ENCODE measurements at regions not wholly inside any gene's neighbourhood (a gene's known extent, or its start where the extent isn't known, plus 50 kb on each side); places are given as distances from the start of the nearest gene placed in this dataset.

GRCh38 chr10:128823201-128823600 is 643.8 kb upstream of the MGMT start:
- Histone ChIP-seq H3K4me3 (ENCODE audit: low read length) (no peak overlapping the region), H3K27me3 (ENCODE audit: control insufficient read depth, insufficient read depth, low read length) (no peaks in the 10 kb centered on the region), H3K9me3 (ENCODE audit: control insufficient read depth, low read length) (no peaks in the 10 kb centered on the region), H3K36me3 (ENCODE audit: control insufficient read depth, insufficient read depth, low read length) (no peaks in the 10 kb centered on the region), H3K4me1 (ENCODE audit: control insufficient read depth, insufficient read depth, low read length) (no peaks in the 10 kb centered on the region), H3K9ac (ENCODE audit: low read length) (no peak overlapping the region)

- Histone ChIP-seq H3K36me3 (ENCODE audit: control insufficient read depth, insufficient read depth, low read length) (no peaks in the 10 kb centered on the region), H3K27me3 (ENCODE audit: control insufficient read depth, insufficient read depth, low read length) (no peaks in the 10 kb centered on the region), H3K4me1 (ENCODE audit: control insufficient read depth, insufficient read depth, low read length) (no peaks in the 10 kb centered on the region), H3K9ac (ENCODE audit: low read length) (no peak overlapping the region), H3K4me3 (ENCODE audit: low read length) (no peak overlapping the region), H3K9me3 (ENCODE audit: control insufficient read depth, low read length) (no peaks in the 10 kb centered on the region)
These were observed 641.4 kb upstream of the MGMT start for GRCh38 chr10:128825626-128826025.

GRCh38 chr10:128833671-128834070 is 633.4 kb upstream of the MGMT start:
- no peak overlapping the region for H3K9ac ChIP-seq (ENCODE audit: low read length)
- no peaks in the 10 kb centered on the region for H3K4me1 ChIP-seq (ENCODE audit: control insufficient read depth, insufficient read depth, low read length)
- no peak overlapping the region for H3K4me3 ChIP-seq (ENCODE audit: low read length)
- H3K36me3 ChIP-seq (ENCODE audit: control insufficient read depth, insufficient read depth, low read length), result no peaks in the 10 kb centered on the region
- H3K9me3 ChIP-seq (ENCODE audit: control insufficient read depth, low read length), result no peaks in the 10 kb centered on the region
- H3K27me3 ChIP-seq (ENCODE audit: control insufficient read depth, insufficient read depth, low read length), result no peaks in the 10 kb centered on the region

- Histone ChIP-seq H3K4me3 (ENCODE audit: low read length) (no peak overlapping the region), H3K36me3 (ENCODE audit: control insufficient read depth, insufficient read depth, low read length) (no peaks in the 10 kb centered on the region), H3K9me3 (ENCODE audit: control insufficient read depth, low read length) (no peaks in the 10 kb centered on the region), H3K27me3 (ENCODE audit: control insufficient read depth, insufficient read depth, low read length) (no peaks in the 10 kb centered on the region), H3K9ac (ENCODE audit: low read length) (no peak overlapping the region), H3K4me1 (ENCODE audit: control insufficient read depth, insufficient read depth, low read length) (no peaks in the 10 kb centered on the region)
These were observed 631.7 kb upstream of the MGMT start for GRCh38 chr10:128835361-128835760.

GRCh38 chr10:128837478-128837877 is 629.6 kb upstream of the MGMT start:
- Histone ChIP-seq H3K27me3 (ENCODE audit: control insufficient read depth, insufficient read depth, low read length) (no peaks in the 10 kb centered on the region), H3K9me3 (ENCODE audit: control insufficient read depth, low read length) (no peaks in the 10 kb centered on the region), H3K36me3 (ENCODE audit: control insufficient read depth, insufficient read depth, low read length) (no peaks in the 10 kb centered on the region), H3K4me1 (ENCODE audit: control insufficient read depth, insufficient read depth, low read length) (no peaks in the 10 kb centered on the region), H3K9ac (ENCODE audit: low read length) (no peak overlapping the region), H3K4me3 (ENCODE audit: low read length) (no peak overlapping the region)

- Histone ChIP-seq H3K9ac (ENCODE audit: low read length) (no peak overlapping the region), H3K36me3 (ENCODE audit: control insufficient read depth, insufficient read depth, low read length) (no peaks in the 10 kb centered on the region), H3K4me1 (ENCODE audit: control insufficient read depth, insufficient read depth, low read length) (no peaks in the 10 kb centered on the region), H3K9me3 (ENCODE audit: control insufficient read depth, low read length) (no peaks in the 10 kb centered on the region), H3K27me3 (ENCODE audit: control insufficient read depth, insufficient read depth, low read length) (no peaks in the 10 kb centered on the region), H3K4me3 (ENCODE audit: low read length) (no peak overlapping the region)
These were observed 627.9 kb upstream of the MGMT start for GRCh38 chr10:128839134-128839533.

- Histone ChIP-seq H3K27me3 (ENCODE audit: control insufficient read depth, insufficient read depth, low read length) (no peaks in the 10 kb centered on the region), H3K36me3 (ENCODE audit: control insufficient read depth, insufficient read depth, low read length) (no peaks in the 10 kb centered on the region), H3K4me3 (ENCODE audit: low read length) (no peak overlapping the region), H3K9me3 (ENCODE audit: control insufficient read depth, low read length) (no peaks in the 10 kb centered on the region), H3K4me1 (ENCODE audit: control insufficient read depth, insufficient read depth, low read length) (no peaks in the 10 kb centered on the region), H3K9ac (ENCODE audit: low read length) (no peak overlapping the region)
These were observed 627.3 kb upstream of the MGMT start for GRCh38 chr10:128839701-128840100.

- H3K9ac ChIP-seq (ENCODE audit: low read length), result no peak overlapping the region
- no peaks in the 10 kb centered on the region for H3K36me3 ChIP-seq (ENCODE audit: control insufficient read depth, insufficient read depth, low read length)
- no peaks in the 10 kb centered on the region for H3K9me3 ChIP-seq (ENCODE audit: control insufficient read depth, low read length)
- no peaks in the 10 kb centered on the region for H3K4me1 ChIP-seq (ENCODE audit: control insufficient read depth, insufficient read depth, low read length)
- H3K27me3 ChIP-seq (ENCODE audit: control insufficient read depth, insufficient read depth, low read length), result no peaks in the 10 kb centered on the region
- no peak overlapping the region for H3K4me3 ChIP-seq (ENCODE audit: low read length)
These were observed 623.1 kb upstream of the MGMT start for GRCh38 chr10:128843972-128844371.

GRCh38 chr10:128846927-128847326 is 620.1 kb upstream of the MGMT start:
- Histone ChIP-seq H3K4me1 (ENCODE audit: control insufficient read depth, insufficient read depth, low read length) (no peaks in the 10 kb centered on the region), H3K36me3 (ENCODE audit: control insufficient read depth, insufficient read depth, low read length) (no peaks in the 10 kb centered on the region), H3K27me3 (ENCODE audit: control insufficient read depth, insufficient read depth, low read length) (no peaks in the 10 kb centered on the region), H3K4me3 (ENCODE audit: low read length) (no peak overlapping the region), H3K9me3 (ENCODE audit: control insufficient read depth, low read length) (no peaks in the 10 kb centered on the region), H3K9ac (ENCODE audit: low read length) (no peak overlapping the region)

- Histone ChIP-seq H3K36me3 (ENCODE audit: control insufficient read depth, insufficient read depth, low read length) (no peaks in the 10 kb centered on the region), H3K4me3 (ENCODE audit: low read length) (no peak overlapping the region), H3K9ac (ENCODE audit: low read length) (no peak overlapping the region), H3K4me1 (ENCODE audit: control insufficient read depth, insufficient read depth, low read length) (no peaks in the 10 kb centered on the region), H3K9me3 (ENCODE audit: control insufficient read depth, low read length) (no peaks in the 10 kb centered on the region), H3K27me3 (ENCODE audit: control insufficient read depth, insufficient read depth, low read length) (no peaks in the 10 kb centered on the region)
These were observed 618.2 kb upstream of the MGMT start for GRCh38 chr10:128848810-128849209.

GRCh38 chr10:128850647-128851046 is 616.4 kb upstream of the MGMT start:
- H3K9ac ChIP-seq (ENCODE audit: low read length), result no peak overlapping the region
- H3K36me3 ChIP-seq (ENCODE audit: control insufficient read depth, insufficient read depth, low read length), result no peaks in the 10 kb centered on the region
- no peaks in the 10 kb centered on the region for H3K27me3 ChIP-seq (ENCODE audit: control insufficient read depth, insufficient read depth, low read length)
- no peak overlapping the region for H3K4me3 ChIP-seq (ENCODE audit: low read length)
- H3K4me1 ChIP-seq (ENCODE audit: control insufficient read depth, insufficient read depth, low read length), result peaks cover 3% of the 10 kb centered on the region
- no peaks in the 10 kb centered on the region for H3K9me3 ChIP-seq (ENCODE audit: control insufficient read depth, low read length)

- peaks cover 6% of the 10 kb centered on the region for H3K4me1 ChIP-seq (ENCODE audit: control insufficient read depth, insufficient read depth, low read length)
- H3K27me3 ChIP-seq (ENCODE audit: control insufficient read depth, insufficient read depth, low read length), result no peaks in the 10 kb centered on the region
- no peak overlapping the region for H3K4me3 ChIP-seq (ENCODE audit: low read length)
- H3K9ac ChIP-seq (ENCODE audit: low read length), result no peak overlapping the region
- no peaks in the 10 kb centered on the region for H3K9me3 ChIP-seq (ENCODE audit: control insufficient read depth, low read length)
- no peaks in the 10 kb centered on the region for H3K36me3 ChIP-seq (ENCODE audit: control insufficient read depth, insufficient read depth, low read length)
These were observed 615.8 kb upstream of the MGMT start for GRCh38 chr10:128851281-128851680.

GRCh38 chr10:128851726-128852125 is 615.3 kb upstream of the MGMT start:
- Histone ChIP-seq H3K4me3 (ENCODE audit: low read length) (no peak overlapping the region), H3K27me3 (ENCODE audit: control insufficient read depth, insufficient read depth, low read length) (no peaks in the 10 kb centered on the region), H3K9ac (ENCODE audit: low read length) (no peak overlapping the region), H3K4me1 (ENCODE audit: control insufficient read depth, insufficient read depth, low read length) (peaks cover 6% of the 10 kb centered on the region), H3K36me3 (ENCODE audit: control insufficient read depth, insufficient read depth, low read length) (no peaks in the 10 kb centered on the region), H3K9me3 (ENCODE audit: control insufficient read depth, low read length) (no peaks in the 10 kb centered on the region)

Measured in mucosa of stomach (tissue), 1 donor.